HG03469 (cell line): ENCODE measurements at regions not wholly inside any gene's neighbourhood (a gene's known extent, or its start where the extent isn't known, plus 50 kb on each side); places are given as distances from the start of the nearest gene placed in this dataset.
"Not testable (repeated sequence)": the region's sequence is repeated elsewhere in the genome, so short reads cannot be mapped to it uniquely, and the experiment has no call there.

Experiments
- ATAC-seq: cut with Tn5 transposase; IDR thresholded peaks from one replicate; pipeline ENCODE4 v1.9.1; 2021; ENCODE audit warnings: mild to moderate bottlenecking, moderate library complexity, moderate number of reproducible peaks; ENCODE audit not compliant: unreplicated experiment

GRCh38 chr14:40410708-40411107 is 978.5 kb upstream of the FBXO33 start:
- no peak for ATAC-seq

GRCh38 chr14:40402957-40403356 is 970.7 kb upstream of the FBXO33 start:
- ATAC-seq: no peak

- ATAC-seq: no peak
Measured at GRCh38 chr14:40398981-40399380, 966.7 kb upstream of the FBXO33 start.

GRCh38 chr14:40394634-40395340 is 962.6 kb upstream of the FBXO33 start:
- ATAC-seq: no peak

GRCh38 chr14:40393143-40393542 is 960.9 kb upstream of the FBXO33 start:
- ATAC-seq: no peak

- no peak for ATAC-seq
Measured at GRCh38 chr14:40386433-40386832, 954.2 kb upstream of the FBXO33 start.

GRCh38 chr14:40374221-40374620 is 942.0 kb upstream of the FBXO33 start:
- ATAC-seq: no peak

- ATAC-seq: no peak
Measured at GRCh38 chr14:40371011-40371410, 938.8 kb upstream of the FBXO33 start.

- no peak for ATAC-seq
Measured at GRCh38 chr14:40368314-40368713, 936.1 kb upstream of the FBXO33 start.

GRCh38 chr14:40367717-40368116 is 935.5 kb upstream of the FBXO33 start:
- ATAC-seq: no peak

GRCh38 chr14:40365305-40365704 is 933.1 kb upstream of the FBXO33 start:
- ATAC-seq: no peak

GRCh38 chr14:40362856-40363255 is 930.6 kb upstream of the FBXO33 start:
- no peak for ATAC-seq

- no peak for ATAC-seq
Measured at GRCh38 chr14:40354754-40355153, 922.5 kb upstream of the FBXO33 start.

GRCh38 chr14:40348104-40348503 is 915.9 kb upstream of the FBXO33 start:
- not testable (repeated sequence) for ATAC-seq

- no peak for ATAC-seq
Measured at GRCh38 chr14:40347675-40348074, 915.4 kb upstream of the FBXO33 start.

- no peak for ATAC-seq
Measured at GRCh38 chr14:40346275-40346674, 914.0 kb upstream of the FBXO33 start.

GRCh38 chr14:40345334-40345733 is 913.1 kb upstream of the FBXO33 start:
- ATAC-seq: no peak

GRCh38 chr14:40340708-40341107 is 908.5 kb upstream of the FBXO33 start:
- ATAC-seq: no peak

- no peak for ATAC-seq
Measured at GRCh38 chr14:40336846-40337245, 904.6 kb upstream of the FBXO33 start.

- not testable (repeated sequence) for ATAC-seq
Measured at GRCh38 chr14:40326519-40326918, 894.3 kb upstream of the FBXO33 start.

- ATAC-seq: no peak
Measured at GRCh38 chr14:40318211-40318719, 886.0 kb upstream of the FBXO33 start.

- ATAC-seq: no peak
Measured at GRCh38 chr14:40317690-40318089, 885.5 kb upstream of the FBXO33 start.

- ATAC-seq: no peak
Measured at GRCh38 chr14:40312296-40312695, 880.1 kb upstream of the FBXO33 start.
